Aorta (tissue), 5 donors: ENCODE measurements at regions not wholly inside any gene's neighbourhood (a gene's known extent, or its start where the extent isn't known, plus 50 kb on each side); places are given as distances from the start of the nearest gene placed in this dataset.

ENCODE experiments used
- ATAC-seq: fragments of 200-7000 bp; cut with Tn5 transposase; one replicate; pipeline ENCODE4 v1.9.1; 2022; ENCODE audit warnings: moderate library complexity; ENCODE audit not compliant: low FRiP score
- DNase-seq, 2 donors: peaks; one replicate each; pipeline ENCODE4 v3.0.0-alpha.2; 2020
- H3K27ac ChIP-seq, 2 donors: one replicate each; pipeline ENCODE4 v1.5.1; 2013; ENCODE audit warnings: low read length in 2 of 2, mild to moderate bottlenecking in 2 of 2, moderate library complexity in 2 of 2, control low read depth in 1 of 2, inconsistent platforms in 1 of 2, low read depth in 1 of 2
- H3K27me3 ChIP-seq, 2 donors: one replicate each; pipeline ENCODE4 v1.6.1; 2013; ENCODE audit warnings: control low read depth in 1 of 2, low read length in 1 of 2, mild to moderate bottlenecking in 1 of 2, moderate library complexity in 1 of 2; ENCODE audit not compliant: insufficient read depth in 2 of 2, control insufficient read depth in 1 of 2
- H3K36me3 ChIP-seq, 2 donors: one replicate each; pipeline ENCODE4 v1.6.1; 2013; ENCODE audit warnings: control low read depth in 1 of 2, low read length in 1 of 2, mild to moderate bottlenecking in 1 of 2; ENCODE audit not compliant: insufficient read depth in 2 of 2, control insufficient read depth in 1 of 2
- H3K4me1 ChIP-seq, 2 donors: one replicate each; pipeline ENCODE4 v1.6.1; 2013; ENCODE audit warnings: low read length in 2 of 2, control low read depth in 1 of 2, mild to moderate bottlenecking in 1 of 2, moderate library complexity in 1 of 2; ENCODE audit not compliant: insufficient read depth in 2 of 2, control insufficient read depth in 1 of 2
- H3K4me3 ChIP-seq, 2 donors: one replicate each; pipeline ENCODE4 v1.5.1; 2013; ENCODE audit warnings: low read length in 2 of 2, control low read depth in 1 of 2, mild to moderate bottlenecking in 1 of 2
- H3K9me3 ChIP-seq: one replicate; pipeline ENCODE4 v1.6.1; 2013; ENCODE audit warnings: mild to moderate bottlenecking, low read length; ENCODE audit not compliant: control insufficient read depth
- WGBS, 2 donors: extraction: QIAGEN DNeasy Blood & Tissue Kit; methylation state at CpG; one replicate each; pipeline ENCODE4 v1.1.7; 2013; 5-methylcytosine and 5-hydroxymethylcytosine counted together
- intact Hi-C, 2 donors: fragments of 100-400 bp; cut with DNase I; formaldehyde crosslinking; loops; one replicate each; pipeline versions ENCODE4 v1.14.2 to v1.15.0; 2022
- donor health status: healthy with polysubstance abuse.
- donor health status: Bipolar disorder and iron deficiency.
- donor health status: DM: no; HTN: no; CAD: no.
- donor health status: DM: no; HTN: no; CAD: no.
- donor health status: DM: yes; HTN: yes; CAD: no.

DNA sequence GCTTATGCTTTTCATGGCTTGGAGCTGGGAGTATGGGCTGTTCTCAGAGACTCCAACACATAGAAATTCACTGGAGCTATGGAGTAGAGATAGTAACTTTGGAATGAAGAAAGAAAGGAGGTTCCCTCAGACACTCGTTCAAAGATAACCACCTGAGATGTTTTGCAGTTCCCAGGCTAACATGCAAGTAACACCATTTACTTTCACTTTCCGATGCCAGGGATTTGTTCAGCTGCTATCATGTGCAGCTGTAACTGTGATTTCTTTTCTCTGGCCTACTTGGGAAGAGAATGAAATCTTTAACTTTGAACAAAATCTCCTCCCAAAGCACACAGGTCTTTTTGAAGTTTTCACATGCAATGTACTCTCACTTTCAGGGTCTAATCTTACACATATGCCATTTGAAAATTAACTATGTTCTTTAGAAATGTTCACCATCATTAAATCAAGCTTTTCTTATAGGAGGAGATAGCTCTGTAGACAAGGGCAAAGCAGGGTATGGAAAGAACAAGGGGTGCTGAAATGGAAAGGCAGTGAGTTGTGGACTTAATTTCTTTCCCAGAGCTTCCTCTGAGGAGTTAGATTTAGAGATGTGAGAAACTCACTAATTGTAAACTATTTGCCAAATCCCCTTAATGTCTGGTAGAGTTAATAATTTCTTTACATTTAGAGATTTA lies 514.3 kb downstream of the PDHA2 start:
- ATAC-seq (no peak), DNase-seq (no peak)
- H3K27ac ChIP-seq = no peak overlapping the region
- H3K27me3 ChIP-seq = no peaks in the 10 kb centered on the region
- no peaks in the 10 kb centered on the region for H3K9me3 ChIP-seq
- intact Hi-C loops = no loop called here
- no peaks in the 10 kb centered on the region for H3K4me1 ChIP-seq
- no peak overlapping the region for H3K4me3 ChIP-seq
- 12 to 19% methylated on average over 2 of the region's 2 CpGs for WGBS, 2 donors
- no peaks in the 10 kb centered on the region for H3K36me3 ChIP-seq

DNA sequence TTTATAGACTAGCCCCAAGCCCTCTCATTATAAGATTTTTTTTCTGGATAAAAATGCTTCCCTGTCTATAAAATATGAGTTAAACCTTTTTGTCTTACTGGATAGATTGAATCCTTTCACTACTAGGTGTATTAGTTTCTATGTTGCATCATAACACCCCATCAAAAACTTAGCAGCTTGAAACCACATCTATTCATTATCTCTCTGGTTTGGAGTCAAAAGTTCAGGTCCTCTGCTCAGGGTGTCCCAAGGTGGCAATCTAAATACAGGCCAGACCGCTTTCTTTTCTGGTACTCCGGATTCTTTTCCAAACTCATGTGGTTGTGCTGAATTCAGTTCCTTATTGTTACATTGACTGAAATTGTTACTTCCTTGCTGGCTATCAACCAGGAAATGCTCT lies 515.5 kb downstream of the PDHA2 start:
- DNase-seq (no peak), ATAC-seq (no peak)
- 90 to 92% methylated on average over 2 of the region's 2 CpGs for WGBS, 2 donors
- no peak overlapping the region for H3K27ac ChIP-seq
- no peaks in the 10 kb centered on the region for H3K9me3 ChIP-seq
- H3K4me1 ChIP-seq = no peaks in the 10 kb centered on the region
- no peaks in the 10 kb centered on the region for H3K27me3 ChIP-seq
- no peaks in the 10 kb centered on the region for H3K36me3 ChIP-seq
- intact Hi-C loops = no loop called here
- H3K4me3 ChIP-seq = no peak overlapping the region

DNA sequence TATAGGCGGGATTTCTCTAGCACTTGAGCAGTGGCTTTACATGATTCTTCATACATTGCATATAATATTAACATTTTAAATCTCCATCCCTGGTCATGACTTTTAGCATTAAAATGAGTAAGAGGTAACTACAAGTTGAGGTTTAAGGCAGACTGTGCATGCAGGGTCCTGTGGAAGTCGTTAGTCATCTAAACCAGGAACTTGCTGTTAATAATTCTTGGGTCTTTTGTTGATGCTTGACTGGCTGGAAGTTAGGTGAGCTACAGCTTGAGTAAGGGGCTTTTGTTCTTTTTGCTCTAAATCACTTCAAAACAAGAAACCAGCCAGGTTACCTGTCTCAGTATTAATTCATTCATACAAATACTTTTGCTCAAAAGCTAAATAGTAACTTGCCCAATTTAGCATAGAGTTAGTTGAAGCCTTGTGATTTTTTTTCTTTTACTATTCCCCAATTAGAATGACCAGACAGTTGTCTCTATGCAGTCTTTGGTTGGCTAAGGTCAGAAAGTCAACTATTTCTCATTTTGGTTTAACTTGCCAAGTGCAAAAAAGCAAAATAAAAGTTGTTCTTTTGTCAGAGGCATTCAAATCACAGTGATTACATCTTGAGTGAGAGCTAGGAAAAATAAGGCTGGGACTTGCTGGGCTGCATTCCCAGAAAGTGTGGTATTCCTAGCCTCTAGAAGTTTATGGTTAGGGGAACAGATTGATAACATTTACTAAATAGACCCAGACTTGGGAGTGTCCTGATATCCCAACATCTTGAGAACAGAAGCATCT lies 516.9 kb downstream of the PDHA2 start:
- 79 to 81% methylated on average over 2 of the region's 2 CpGs for WGBS, 2 donors
- Histone ChIP-seq H3K36me3 (no peaks in the 10 kb centered on the region), H3K4me1 (no peaks in the 10 kb centered on the region), H3K9me3 (no peaks in the 10 kb centered on the region), H3K27me3 (no peaks in the 10 kb centered on the region), H3K4me3 (no peak overlapping the region), H3K27ac (no peak overlapping the region)
- no peak for DNase-seq
- ATAC-seq = no peak
- intact Hi-C loops = no loop called here

DNA sequence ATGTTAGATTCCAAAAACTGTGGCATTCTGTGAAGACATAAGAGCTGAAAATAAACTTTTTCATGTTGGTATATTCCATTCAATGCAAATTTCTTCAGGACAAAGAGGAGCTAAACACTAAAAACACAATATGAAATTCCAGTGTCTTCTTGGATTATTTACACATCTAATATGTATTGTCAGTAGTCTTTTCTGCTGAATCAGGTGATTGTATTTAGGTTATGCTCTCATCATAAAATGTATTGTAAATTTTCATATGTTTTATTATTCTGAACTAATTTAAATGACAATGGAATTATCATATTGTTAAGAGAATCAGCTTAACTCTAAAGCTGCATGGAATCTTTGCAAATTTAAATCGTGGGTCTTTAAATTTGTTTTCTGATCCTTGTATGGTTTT lies 526.7 kb downstream of the PDHA2 start:
- Histone ChIP-seq H3K4me3 (no peak overlapping the region), H3K27me3 (no peaks in the 10 kb centered on the region), H3K9me3 (peaks cover 2% of the 10 kb centered on the region), H3K27ac (no peak overlapping the region), H3K4me1 (no peaks in the 10 kb centered on the region), H3K36me3 (no peaks in the 10 kb centered on the region)
- DNase-seq (no peak), ATAC-seq (no peak)
- intact Hi-C loops = no loop called here
- 85 to 88% methylated on average over 1 of the region's 1 CpG for WGBS, 2 donors

DNA sequence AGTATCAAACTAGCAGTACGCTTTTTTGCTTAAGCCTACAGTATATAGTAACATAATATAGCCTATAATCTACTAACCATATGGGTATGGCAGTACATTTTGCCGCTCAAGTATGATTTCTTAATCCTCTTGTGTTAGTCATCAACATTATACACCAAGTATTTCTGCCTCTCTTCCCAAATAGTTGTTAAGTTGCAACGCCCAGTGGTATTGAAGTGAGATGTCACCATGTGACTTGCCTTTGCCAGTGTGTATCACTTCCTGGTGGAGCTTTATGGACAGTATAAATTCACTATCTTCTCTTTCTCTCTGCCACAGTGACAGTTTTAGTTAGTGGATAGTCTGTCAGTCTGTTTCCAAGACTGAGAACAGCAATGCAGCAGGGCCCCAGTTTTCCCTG lies 535.5 kb downstream of the PDHA2 start:
- intact Hi-C loops = no loop called here
- DNase-seq (no peak), ATAC-seq (no peak)
- 70 to 94% methylated on average over 3 of the region's 3 CpGs for WGBS, 2 donors
- Histone ChIP-seq H3K27ac (no peak overlapping the region), H3K4me3 (no peak overlapping the region), H3K9me3 (peaks cover 2% of the 10 kb centered on the region), H3K36me3 (no peaks in the 10 kb centered on the region), H3K4me1 (no peaks in the 10 kb centered on the region), H3K27me3 (no peaks in the 10 kb centered on the region)

DNA sequence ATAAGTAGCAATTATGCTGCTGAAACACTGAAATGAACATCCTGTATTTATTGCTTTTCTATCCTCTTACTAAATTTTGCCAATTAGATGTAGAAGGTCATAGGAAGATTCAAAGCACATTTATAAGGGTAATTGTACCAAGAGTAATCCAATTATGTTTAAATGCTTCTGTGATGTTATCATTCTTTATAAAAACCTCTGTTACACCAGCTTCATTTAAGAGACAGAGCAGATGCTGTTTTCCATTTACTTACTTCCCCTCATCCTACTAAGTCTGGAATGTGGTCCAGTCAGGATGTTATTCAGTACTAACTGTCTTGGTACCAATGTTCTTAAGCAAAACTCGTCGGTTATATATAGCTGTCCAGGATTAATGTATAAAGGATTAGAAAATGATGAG lies 539.6 kb downstream of the PDHA2 start:
- Histone ChIP-seq H3K36me3 (no peaks in the 10 kb centered on the region), H3K9me3 (no peaks in the 10 kb centered on the region), H3K27ac (no peak overlapping the region), H3K4me3 (no peak overlapping the region), H3K27me3 (no peaks in the 10 kb centered on the region), H3K4me1 (no peaks in the 10 kb centered on the region)
- 71 to 72% methylated on average over 2 of the region's 2 CpGs for WGBS, 2 donors
- intact Hi-C loops = no loop called here
- DNase-seq (no peak), ATAC-seq (no peak)

DNA sequence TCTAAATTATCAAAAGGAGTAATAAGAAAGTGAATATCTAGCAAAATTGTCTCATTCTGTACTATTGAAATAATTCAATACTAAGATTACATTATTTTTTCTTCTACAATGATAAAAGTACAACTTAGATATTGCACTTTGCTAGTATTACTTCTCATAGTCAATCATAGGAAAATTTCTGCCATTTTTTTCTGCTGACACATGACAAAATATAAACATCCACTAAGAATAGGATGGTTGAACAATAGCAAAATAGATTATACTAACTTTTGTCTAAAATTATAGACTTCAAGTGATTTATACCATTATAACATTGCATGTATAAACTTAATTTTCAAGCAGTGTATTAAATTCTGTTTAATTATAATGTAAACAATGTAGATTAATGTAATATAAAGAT lies 540.2 kb downstream of the PDHA2 start:
- H3K27me3 ChIP-seq = no peaks in the 10 kb centered on the region
- no peaks in the 10 kb centered on the region for H3K9me3 ChIP-seq
- DNase-seq (no peak), ATAC-seq (no peak)
- no peaks in the 10 kb centered on the region for H3K4me1 ChIP-seq
- no peak overlapping the region for H3K27ac ChIP-seq
- H3K4me3 ChIP-seq = no peak overlapping the region
- no peaks in the 10 kb centered on the region for H3K36me3 ChIP-seq
- intact Hi-C loops = no loop called here

DNA sequence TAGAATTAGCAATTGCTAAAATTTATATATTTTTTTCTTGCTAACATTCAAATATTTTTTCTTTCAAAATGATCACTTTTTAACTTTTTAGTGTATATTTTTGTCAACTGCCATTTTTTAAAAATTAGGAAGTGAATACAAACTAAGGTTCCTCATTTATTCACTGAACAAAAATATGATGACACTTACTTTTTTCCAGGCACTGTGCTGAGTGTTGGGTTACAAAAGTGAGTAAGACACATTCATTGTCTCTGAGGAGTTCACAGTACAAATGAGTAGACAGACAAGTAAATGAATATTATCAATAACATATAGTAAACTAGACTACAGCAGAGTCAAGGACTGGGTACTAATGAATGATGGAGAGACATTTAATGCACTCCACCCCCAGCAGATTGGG lies 543.5 kb downstream of the PDHA2 start:
- no peak for DNase-seq
- Histone ChIP-seq H3K4me3 (no peak overlapping the region), H3K27ac (no peak overlapping the region), H3K4me1 (no peaks in the 10 kb centered on the region), H3K36me3 (no peaks in the 10 kb centered on the region), H3K9me3 (no peaks in the 10 kb centered on the region), H3K27me3 (no peaks in the 10 kb centered on the region)
- no peak for ATAC-seq
- intact Hi-C loops = no loop called here

DNA sequence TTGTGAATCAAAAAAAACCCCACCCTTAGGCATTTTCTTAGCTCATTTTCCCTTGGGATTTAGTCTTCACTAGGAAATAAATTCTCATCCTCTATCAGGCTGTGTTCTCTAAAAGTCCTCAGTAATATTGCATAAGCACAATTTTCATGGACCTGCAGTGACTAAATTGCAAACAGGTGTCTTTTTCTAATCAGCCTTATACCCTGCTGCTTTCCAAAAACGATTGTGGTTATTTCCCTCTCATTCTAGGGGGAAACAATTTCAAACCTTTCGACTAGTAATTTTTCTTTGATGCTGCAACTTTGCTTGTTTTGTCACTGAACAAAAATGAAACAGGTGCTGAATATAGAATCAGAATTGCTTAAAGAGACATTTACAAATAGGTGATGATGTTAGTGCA lies 549.9 kb downstream of the PDHA2 start:
- no peaks in the 10 kb centered on the region for H3K27me3 ChIP-seq

More for the DNA sequence above, 549.9 kb downstream of the PDHA2 start:
- DNase-seq = no peak
- Histone ChIP-seq H3K4me3 (no peak overlapping the region), H3K9me3 (no peaks in the 10 kb centered on the region), H3K27ac (no peak overlapping the region), H3K36me3 (no peaks in the 10 kb centered on the region), H3K4me1 (no peaks in the 10 kb centered on the region)
- no peak for ATAC-seq
- intact Hi-C loops = no loop called here
- WGBS, 2 donors = 59 to 61% methylated on average over 2 of the region's 2 CpGs
